Right lung (tissue), 2 donors: ENCODE measurements at regions not wholly inside any gene's neighbourhood (a gene's known extent, or its start where the extent isn't known, plus 50 kb on each side); places are given as distances from the start of the nearest gene placed in this dataset.

ENCODE experiments used
- DNase-seq, 2 donors: peaks; one replicate each; pipeline ENCODE4 v3.0.0-alpha.2; 2013

DNA sequence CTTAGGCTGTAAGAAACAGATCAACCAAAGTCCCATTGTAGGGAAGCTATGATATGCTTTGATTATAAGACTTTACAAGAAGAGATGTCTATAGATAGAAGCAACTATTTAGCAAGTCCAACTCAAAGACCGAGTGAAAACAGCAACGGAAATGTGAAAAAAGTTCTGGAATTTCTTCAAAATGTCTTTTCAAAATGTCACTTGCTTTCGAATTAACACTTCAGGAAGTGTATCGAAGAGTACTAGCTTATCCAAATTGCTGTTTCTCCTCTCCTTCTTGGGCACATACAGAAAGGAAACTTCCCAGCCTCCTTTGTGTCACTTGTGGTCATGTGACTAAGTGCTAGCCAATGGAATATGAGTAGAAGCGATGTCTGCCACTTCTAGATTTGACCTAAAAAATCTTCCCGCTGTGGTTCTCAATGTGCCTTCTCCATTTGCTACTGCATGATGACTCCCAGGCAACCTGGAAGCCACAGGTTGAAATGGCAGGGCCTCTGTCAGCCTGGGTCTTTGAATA lies 89.9 kb downstream of the TSEN15 start:
- no peak for DNase-seq

DNA sequence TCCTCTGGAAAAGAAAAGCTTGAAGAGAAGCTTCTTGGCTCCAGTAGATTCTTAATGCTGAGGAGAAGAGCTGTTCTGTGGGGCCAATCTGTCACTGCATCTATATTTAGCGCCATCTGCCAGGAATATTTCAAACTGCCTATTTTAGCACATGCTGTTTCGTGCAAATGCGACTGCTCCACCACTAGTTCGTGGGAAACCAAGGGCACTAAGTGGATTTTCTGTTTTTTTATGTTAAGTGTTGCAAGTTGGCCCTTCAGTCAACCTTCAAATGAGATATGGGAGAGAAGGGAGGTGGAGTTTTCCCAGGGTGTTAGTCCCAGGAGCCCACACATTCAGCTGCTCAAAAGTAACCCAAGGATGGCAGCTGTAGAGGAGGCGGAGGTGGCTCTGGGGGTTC lies 91.9 kb downstream of the TSEN15 start:
- DNase-seq, result no peak

DNA sequence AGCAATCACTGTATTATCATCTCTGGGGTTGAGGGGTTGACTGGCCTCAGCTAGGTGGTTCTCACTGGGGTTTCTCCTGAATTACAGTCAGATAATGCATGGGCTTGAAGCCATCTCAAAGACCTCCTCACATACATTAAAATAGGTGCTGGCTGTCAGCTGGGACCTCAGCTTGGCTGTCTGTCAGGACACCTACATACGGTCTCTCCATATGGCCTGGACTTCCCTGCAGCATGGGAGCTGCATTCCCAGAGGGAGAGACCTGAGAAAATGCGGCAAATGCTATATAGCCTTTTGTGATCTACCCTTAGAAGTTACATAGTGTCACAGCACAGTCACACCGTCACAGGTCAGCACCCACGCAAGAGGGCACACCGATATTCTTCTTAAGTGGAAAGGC lies 93.6 kb downstream of the TSEN15 start:
- DNase-seq, result no peak

DNA sequence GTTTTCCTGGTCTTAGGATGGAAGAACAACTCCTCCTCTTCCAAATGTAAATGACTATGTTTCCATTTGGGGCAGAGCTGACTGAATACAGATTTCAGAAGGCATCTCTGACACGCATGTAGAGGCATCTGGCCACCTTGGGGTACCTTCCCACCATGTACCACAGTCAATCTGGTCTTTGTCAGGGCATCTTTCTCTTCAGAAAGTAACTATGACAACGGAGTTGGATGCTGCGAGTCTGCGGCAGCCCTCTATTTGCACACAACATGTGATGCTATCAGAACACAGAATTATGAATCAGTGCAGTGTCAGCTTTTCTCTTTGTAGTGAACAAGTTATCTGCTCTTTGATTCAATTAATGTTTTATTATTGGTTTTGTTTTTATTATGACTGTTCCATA lies 94.7 kb downstream of the TSEN15 start:
- DNase-seq, result no peak

DNA sequence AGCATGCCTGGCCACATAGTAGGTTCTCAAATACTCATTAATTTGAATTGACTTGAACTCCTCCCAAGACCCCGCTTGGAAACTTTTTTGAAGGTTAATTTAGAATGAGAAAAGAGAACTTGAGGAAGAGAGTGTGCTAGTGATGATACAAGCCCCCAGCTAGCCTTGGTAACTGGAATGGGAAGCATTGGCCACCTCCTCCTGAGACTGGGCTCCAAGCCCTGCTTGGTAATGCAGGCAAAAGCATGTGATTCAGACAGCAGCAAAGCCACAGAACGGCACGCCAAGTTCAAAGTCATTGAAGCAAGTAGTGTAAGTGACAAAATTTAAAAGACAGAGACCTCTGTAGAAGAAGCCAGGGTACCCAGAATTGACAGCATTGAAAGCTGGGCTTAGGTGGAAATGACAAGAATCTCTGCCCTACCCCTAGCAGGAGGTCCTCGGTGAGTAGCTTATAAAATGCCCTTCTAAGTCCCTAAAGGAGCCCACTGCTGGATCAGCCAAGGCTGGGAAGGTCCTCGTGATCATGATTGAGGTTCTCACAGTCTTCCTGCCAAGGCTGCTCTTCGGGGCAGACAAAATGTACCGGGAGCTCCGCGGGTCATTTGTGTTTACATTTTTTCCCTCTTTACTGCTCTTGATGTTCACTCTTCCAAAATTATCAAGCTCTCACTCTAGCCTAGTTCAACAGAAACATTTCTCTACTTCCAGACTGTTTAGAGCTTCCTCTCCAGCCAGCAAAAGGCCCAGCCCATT lies 99.4 kb downstream of the TSEN15 start:
- DNase-seq, result no peak

DNA sequence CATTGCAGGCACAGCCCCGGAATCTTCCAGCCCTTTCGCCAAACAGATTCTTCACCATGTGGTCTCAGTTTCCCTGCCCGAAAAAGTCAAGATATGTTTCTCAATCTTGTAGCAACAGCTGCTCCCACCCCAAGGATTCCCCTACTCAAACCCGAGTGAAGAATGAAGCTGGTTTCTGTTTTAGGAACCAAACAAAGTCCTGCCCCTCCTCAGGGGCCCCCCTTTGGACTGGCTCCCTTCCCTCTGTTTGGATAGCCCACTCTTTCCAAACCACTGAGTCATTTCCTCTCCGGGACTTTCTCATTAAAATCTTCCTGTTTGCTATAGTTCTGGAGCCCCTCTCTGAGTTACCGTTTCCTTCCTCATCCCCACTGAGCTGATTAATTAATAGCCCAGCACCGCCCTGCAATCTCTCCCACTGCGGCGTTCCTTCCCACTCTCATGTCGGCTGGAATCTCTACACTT lies 100.9 kb downstream of the TSEN15 start:
- peak; percentile 24 to 37 for DNase-seq

DNA sequence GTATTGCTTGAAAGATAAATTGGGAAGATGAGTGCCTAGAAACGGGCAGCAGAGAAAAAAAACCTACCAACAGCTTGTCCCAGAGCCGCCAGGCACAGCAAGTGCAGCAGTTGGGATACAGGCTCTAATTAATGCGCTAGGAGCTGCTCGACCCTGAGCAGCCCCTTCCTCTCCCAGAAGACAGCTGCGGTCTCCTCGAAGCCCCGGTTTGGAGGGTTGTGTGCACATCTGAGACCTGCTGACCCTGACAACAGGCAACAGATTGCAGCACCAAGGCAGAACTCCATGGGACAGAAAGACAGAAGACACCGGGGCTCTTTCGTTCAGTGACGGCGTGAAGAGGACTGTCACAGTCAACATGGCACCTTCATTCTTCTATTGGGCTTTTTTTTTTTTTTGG lies 101.4 kb downstream of the TSEN15 start:
- DNase-seq, result no peak

DNA sequence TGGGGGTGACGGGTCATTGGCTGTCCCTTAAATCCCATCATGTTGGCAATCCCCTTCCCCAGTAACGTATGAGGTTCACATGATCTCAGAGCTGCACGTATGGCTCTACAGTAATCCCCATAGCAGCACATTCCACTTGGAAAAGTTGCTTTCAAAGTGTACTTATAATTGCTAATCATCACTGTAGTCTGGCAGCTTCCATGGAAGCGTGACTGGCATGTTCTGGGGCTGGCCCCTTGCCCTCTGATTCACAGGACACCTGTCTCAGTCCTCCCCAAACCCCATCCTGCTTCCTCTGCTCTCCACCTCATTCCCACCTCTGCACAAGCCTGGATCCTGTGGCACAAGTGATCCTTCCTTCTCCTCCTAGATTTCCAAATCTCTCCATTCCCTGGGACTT lies 102.2 kb downstream of the TSEN15 start:
- no peak for DNase-seq

DNA sequence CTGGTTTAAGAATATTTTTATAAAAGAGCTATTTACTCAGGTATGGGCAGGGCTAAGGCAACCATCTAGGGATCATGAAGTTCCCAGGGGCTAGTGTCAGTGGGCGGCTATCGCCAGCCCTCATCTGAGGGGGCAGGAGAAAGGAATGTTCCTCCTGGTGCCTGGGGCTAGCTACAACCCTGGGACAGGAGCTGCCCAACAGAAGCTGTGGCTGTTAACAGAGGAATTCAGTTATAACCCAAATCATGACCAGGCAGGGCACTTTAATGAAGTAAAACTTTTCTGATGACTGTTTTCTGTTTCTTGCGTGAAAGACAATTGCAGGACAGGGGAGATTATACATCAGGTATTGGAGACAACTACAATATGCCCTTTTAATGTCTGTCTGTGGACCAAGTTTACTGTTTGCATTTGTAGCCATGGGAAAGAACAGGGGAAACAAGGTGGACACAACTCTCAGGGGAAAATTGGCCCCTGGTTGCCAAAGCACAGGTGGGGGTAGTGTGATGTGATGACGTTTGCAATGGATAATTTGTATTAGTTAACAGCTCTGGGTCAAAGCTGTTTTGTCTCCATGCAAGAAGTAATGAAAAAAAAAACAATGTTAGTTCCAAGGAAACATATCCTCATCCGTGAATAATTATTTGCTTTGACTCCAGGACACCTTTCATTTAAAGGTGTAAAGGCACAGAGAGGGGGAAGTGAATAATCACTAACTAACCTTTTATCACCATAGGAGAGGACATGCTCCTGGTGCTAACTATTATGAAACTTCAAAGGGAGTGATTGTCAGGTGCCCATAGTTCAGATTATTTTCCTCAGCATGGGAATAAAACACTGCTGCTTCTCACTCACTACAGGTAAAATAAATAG lies 105.2 kb downstream of the TSEN15 start:
- no peak for DNase-seq

DNA sequence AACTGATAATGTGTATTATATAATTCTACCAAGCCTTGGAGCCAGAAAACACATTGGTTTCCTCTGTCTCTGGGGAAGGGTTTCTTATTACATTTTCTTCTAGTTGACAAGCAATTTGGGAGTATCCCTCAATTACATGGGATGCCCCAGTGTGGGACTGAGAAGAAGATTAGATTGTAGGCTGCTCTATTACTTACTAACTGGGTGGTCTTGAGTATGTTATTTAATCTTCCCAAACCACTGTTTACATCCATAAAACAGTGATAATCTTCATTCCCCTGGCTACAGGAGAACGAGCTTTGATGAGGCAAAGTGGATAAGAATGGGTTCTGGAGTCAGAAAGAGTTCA lies 105.8 kb downstream of the TSEN15 start:
- DNase-seq, result no peak

DNA sequence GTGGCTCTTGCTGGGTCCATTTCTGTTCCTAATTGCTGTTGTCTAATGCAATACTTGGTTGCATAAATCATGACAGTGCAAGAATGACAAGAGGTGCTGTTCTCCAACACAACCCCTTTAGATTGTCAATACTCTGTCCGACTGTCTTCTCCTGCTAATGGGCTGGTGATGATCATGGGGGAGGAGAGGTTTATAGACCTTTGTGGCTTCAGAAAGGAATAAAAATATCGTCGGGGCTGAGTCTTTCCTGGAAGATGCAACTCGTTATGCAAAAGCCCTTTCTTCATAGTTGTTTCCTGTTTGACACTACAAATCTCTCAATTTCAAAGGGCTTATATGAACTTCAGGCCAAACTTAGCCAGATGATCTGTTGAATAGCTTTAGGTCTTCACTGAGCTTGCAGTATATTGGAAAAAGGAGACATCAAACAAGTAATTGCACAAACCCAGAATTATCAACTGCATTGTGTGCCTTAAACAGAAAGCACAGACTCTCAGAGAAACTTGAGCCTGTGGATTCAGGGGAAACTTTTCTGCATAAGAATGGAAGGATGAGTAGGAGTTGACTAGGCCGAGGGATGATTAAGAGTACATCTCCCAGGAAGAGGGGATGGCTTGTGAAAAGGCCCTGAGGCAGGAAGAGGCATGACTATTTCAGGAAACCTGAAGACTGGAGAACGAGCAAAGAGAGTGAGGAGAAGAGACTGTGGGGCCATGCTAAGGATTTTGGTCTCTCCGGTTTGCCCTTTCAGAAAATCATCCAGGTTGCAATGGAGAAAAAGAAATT lies 107.6 kb downstream of the TSEN15 start:
- DNase-seq, result no peak

DNA sequence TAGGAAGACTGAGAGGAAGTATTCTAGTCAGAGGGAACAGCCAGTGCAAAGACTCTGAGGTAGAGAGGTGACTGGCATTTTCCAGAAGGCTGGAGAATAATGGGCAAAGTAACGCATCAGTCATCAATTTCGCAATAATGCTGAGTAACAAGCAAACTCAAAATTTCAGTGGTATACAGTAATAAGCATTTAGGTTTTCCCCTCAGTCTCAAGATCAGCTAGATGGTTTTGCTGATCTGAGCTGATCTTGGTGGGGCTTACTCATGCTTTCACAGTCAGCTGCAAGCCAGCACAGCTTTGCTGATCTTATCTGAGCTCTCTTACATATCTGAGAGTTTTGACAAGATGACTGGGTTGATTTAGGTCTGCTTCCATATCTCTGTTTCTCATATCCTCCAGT lies 108.7 kb downstream of the TSEN15 start:
- DNase-seq, result no peak

DNA sequence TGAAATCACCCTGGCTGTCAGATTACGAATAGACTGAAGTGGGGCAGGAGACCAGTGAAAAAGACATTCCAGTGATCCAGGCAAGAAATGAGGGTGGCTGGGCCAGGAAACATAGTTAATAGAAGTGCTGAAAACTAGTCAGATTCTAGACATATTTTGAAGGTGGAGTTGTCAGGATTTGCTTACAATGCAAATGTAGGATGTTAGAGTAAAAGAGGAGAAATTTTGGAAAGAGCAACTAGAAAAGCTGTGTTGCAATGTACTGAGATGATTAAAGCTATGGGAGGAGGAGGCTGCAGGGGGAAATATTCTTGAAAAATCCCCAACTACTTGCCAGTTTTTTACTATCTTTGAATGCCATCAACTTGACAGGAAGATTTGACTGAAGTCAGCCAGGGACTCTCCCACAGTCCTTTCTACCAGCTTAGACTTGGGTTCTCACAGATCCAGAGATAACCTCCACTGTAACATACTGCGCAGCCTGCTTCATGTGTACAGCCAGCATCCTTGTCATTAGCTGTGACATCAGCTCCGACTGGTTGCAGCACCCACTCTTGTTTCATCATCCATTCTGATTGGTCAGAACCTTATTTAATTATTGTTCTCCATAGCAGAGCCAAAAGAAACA lies 109.7 kb downstream of the TSEN15 start:
- DNase-seq, result peak; percentile 18 to 47

DNA sequence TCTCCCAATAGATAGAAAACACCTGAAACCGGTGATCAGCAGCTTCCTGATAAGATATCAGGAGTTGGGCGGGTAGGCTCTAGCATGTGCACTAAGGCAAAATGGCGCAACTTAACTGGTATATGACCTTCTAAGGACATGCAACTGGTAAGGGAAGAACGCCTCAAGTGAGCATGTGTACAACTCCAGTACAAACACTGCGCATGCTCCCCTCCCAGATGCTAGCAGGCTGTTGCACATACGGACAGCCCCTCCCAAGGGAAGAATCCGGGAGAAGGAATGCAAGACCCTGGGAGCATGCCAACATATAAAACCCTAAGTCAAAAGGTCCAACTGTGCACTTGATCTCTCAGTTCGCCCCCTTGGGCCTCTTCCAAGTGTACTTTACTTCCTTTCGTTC lies 110.8 kb downstream of the TSEN15 start:
- DNase-seq, result no peak

DNA sequence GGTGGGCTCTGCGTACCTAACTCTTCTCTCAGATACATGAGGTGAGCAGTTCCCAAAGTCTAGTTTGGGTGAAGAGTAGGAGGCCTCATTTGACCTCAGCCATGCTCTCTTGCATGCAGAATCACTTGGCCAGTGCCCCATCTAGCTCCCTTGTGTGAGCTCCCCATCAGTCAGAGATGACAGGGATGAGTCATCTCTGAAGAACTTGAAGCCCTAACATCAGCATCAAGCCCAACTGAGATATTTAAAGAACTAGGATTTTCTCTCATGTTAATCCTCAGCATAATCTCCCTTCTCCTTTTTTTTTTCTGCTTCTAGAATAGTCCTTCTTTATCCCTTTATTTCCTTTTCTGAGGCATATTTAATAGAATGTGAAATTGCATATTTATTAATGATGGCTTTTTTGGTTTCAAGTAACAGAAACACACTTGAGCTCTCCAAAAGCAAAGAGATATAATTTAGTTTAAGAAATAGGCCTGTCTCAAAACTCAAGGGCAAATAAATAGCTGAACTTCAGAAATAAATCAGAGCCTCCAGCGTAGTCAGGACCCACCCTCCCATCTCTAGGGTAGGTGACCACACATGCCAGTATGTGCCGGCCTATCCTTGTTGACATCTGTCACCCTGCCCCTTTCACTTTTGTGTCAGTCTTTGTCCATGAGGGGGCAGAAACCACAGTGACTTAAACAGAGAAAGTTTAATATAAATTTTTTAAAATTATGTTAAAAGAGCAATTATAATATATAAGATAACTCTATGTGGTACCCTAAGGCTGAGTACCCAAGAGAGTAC lies 112.3 kb downstream of the TSEN15 start:
- DNase-seq, result no peak

DNA sequence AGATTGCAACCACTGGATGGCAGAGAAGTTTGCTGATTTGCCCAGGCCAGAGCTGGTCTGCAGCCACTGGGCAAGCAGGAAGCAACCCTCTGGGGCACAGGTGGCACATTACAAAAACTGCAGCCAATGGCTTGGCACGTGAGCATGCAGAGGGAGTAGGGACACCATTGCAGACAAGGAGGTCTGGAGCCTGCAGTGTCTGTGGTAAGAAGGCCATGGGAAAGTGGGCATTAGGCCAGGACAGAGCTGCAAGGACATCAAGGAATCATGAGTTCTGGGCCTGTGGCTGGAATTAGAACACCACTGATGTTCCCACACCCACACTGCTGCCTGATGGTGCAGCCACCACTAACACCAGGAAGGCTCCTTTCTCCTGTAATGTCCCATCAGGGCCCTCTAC lies 113.0 kb downstream of the TSEN15 start:
- DNase-seq, result no peak

DNA sequence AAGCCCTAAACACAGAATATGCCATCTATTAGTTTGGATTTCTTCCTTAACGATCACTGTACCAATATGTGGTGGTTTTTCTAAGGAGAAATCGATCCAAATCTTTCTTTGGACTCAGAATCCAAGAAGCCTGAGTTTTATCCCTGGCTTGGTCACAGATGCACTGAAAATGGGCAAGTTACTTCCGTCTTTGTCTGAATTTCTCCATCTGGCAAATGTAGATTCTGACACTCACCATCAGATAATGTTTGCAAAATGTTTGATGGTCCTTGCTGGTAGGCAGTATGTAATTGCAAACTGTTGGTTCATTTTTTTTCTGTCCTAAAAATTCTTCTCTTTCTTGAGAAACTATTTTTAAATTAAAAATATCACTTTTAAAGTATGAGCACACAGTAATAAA lies 115.0 kb downstream of the TSEN15 start:
- DNase-seq, result no peak

DNA sequence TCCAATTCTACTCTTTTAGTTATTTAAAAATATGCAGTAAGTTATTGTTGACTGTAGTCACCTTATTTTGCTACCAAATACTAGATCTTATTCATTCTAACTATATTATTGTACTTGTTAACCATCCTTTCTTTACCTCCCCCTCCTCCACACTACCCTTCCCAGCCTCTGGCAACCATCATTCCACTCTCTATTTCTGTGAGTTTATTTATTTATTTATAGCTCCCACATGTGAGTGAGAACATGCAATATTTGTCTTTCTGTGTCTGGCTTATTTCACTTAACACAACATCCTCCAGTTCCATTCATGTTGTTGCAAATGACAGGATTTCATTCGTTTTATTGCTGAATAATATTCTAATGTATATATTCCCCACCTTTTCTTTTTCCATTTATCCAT lies 115.8 kb downstream of the TSEN15 start:
- no peak for DNase-seq

DNA sequence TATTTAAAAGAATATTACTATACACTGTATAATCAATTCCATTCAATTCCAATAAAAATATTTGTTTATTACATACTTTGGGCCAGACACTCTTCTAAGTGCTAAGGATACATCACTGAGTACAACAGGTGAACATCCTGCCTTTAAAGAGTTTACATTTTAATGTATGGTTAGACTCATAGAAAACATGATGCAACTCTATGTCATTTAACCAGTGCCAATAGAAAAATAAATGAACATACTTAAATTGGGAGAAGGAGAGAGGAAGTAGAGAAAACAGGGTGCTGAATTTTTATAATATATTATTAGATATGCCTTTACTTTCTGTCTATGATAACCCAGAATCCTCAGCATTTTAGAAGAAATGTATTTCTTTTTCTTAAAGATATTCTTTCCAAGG lies 119.2 kb downstream of the TSEN15 start:
- no peak for DNase-seq

DNA sequence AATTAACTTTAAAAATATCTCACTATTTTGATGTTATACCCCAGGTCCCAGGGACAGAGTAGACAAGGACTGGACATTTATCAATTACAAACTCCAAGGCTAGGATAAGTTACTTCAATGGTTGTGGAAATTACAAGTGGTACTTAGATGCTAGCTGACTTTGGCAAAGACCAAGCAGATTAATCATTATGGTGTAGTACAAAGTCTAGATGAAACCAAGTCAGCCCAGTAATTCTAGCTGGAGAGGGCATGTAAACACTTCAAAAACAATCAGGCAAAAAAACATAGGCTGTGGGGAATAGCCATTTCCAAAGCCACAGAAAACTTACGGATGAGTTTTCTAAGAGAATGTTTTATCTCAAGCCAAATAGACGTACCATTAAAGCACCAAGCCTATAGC lies 124.5 kb downstream of the TSEN15 start:
- no peak for DNase-seq

DNA sequence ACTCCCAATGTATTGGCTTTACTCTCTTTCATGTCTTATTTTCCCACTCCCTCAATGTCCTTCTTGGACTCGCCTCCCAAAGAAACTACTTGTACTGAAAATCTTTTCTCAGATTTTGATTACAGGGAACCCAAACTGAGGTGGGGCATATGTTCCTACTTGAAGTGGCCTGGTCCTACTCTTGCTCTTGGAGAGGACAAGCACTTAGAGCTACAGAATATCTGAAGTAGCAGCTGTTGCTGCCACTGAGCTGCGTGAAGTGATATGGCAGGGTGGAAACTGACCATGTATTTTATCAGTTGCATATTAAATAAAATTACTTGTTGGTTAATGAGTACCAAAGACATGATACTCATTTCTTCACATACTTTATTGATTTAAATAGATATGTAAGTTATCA lies 129.5 kb downstream of the TSEN15 start:
- DNase-seq, result no peak
